Bronchial epithelial cell (primary cell): ENCODE measurements at regions not wholly inside any gene's neighbourhood (a gene's known extent, or its start where the extent isn't known, plus 50 kb on each side); places are given as distances from the start of the nearest gene placed in this dataset.

Source experiments
- DNase-seq: peaks from one replicate; pipeline ENCODE4 v3.0.0-alpha.2; 2010; ENCODE audit warnings: low read depth
- FAIRE-seq: peaks from 2 replicates; lab custom pipeline; 2011; peaks lifted over from hg19 to GRCh38; lab: Jason Lieb, UNC
- H3K27me3 ChIP-seq: 2 replicates; pipeline ENCODE4 v1.5.1; 2011; ENCODE audit warnings: low read length; ENCODE audit not compliant: control insufficient read depth, insufficient read depth
- H3K36me3 ChIP-seq: 2 replicates; pipeline ENCODE4 v1.5.1; 2011; ENCODE audit warnings: low read length; ENCODE audit not compliant: control insufficient read depth, insufficient read depth
- H3K4me3 ChIP-seq: 2 replicates; pipeline ENCODE4 v1.5.1; 2011; ENCODE audit warnings: mild to moderate bottlenecking, low read depth, low read length, control low read depth
- CTCF ChIP-seq: IDR thresholded peaks from 2 replicates; pipeline ENCODE4 v1.5.1; 2011; ENCODE audit warnings: mild to moderate bottlenecking, moderate library complexity, low read length, control low read depth, inconsistent platforms; ENCODE audit not compliant: insufficient read depth, severe bottlenecking

GRCh38 chr9:81266086-81266485 is 423.3 kb downstream of the TLE1 start:
- no peaks in the 10 kb centered on the region for H3K27me3 ChIP-seq
- DNase-seq (no peak), FAIRE-seq (no peak)
- no peaks in the 10 kb centered on the region for H3K36me3 ChIP-seq
- no peak for TF ChIP-seq CTCF
- no peak overlapping the region for H3K4me3 ChIP-seq

- no peak for TF ChIP-seq CTCF
- no peak for FAIRE-seq
Observed at GRCh38 chr9:81264516-81264915, 424.8 kb downstream of the TLE1 start.

GRCh38 chr9:81259896-81260295 is 429.5 kb downstream of the TLE1 start:
- Histone ChIP-seq H3K4me3 (no peak overlapping the region), H3K36me3 (no peaks in the 10 kb centered on the region), H3K27me3 (no peaks in the 10 kb centered on the region)
- TF ChIP-seq CTCF = no peak
- FAIRE-seq (no peak), DNase-seq (no peak)

More at GRCh38 chr9:81264516-81264915, 424.8 kb downstream of the TLE1 start:
- no peak for DNase-seq
- Histone ChIP-seq H3K27me3 (no peaks in the 10 kb centered on the region), H3K36me3 (no peaks in the 10 kb centered on the region), H3K4me3 (no peak overlapping the region)

- Histone ChIP-seq H3K4me3 (no peak overlapping the region), H3K36me3 (no peaks in the 10 kb centered on the region), H3K27me3 (no peaks in the 10 kb centered on the region)
- TF ChIP-seq CTCF = no peak
- DNase-seq = no peak
- no peak for FAIRE-seq
Observed at GRCh38 chr9:81256368-81256767, 433.0 kb downstream of the TLE1 start.

- DNase-seq (no peak), FAIRE-seq (no peak)
- Histone ChIP-seq H3K27me3 (no peaks in the 10 kb centered on the region), H3K4me3 (no peak overlapping the region), H3K36me3 (no peaks in the 10 kb centered on the region)
- TF ChIP-seq CTCF = no peak
Observed at GRCh38 chr9:81250606-81251005, 438.7 kb downstream of the TLE1 start.

- Histone ChIP-seq H3K36me3 (no peaks in the 10 kb centered on the region), H3K27me3 (no peaks in the 10 kb centered on the region), H3K4me3 (no peak overlapping the region)
- no peak for TF ChIP-seq CTCF
- FAIRE-seq (no peak), DNase-seq (no peak)
Observed at GRCh38 chr9:81250041-81250440, 439.3 kb downstream of the TLE1 start.
